ENCODE measurements at regions not wholly inside any gene's neighbourhood (a gene's known extent, or its start where the extent isn't known, plus 50 kb on each side); places are given as distances from the start of the nearest gene placed in this dataset.

GRCh38 chr2:101560780-101561315, 85.9 kb upstream of the RFX8 start:
- TF ChIP-seq CTCF (IDR thresholded peaks at IDR 0.05; ENCODE audit: borderline replicate concordance, control extremely low read depth, extremely low read depth, insufficient read depth, missing control alignments): no peak
- in situ Hi-C loops (cut with MboI; ENCODE audit: low sequenced_read_pairs, unreplicated experiment): no loop called here

GRCh38 chr2:101559551-101559950, 84.6 kb upstream of the RFX8 start:
- in situ Hi-C loops (cut with MboI; ENCODE audit: low sequenced_read_pairs, unreplicated experiment): no loop called here
- no peak for DNase-seq (ENCODE audit: low spot score)
- no peak for TF ChIP-seq CTCF (IDR thresholded peaks at IDR 0.05; ENCODE audit: borderline replicate concordance, control extremely low read depth, extremely low read depth, insufficient read depth, missing control alignments)

More at GRCh38 chr2:101560780-101561315, 85.9 kb upstream of the RFX8 start:
- DNase-seq (ENCODE audit: low spot score): no peak

- in situ Hi-C loops (cut with MboI; ENCODE audit: low sequenced_read_pairs, unreplicated experiment): no loop called here
- no peak for TF ChIP-seq CTCF (IDR thresholded peaks at IDR 0.05; ENCODE audit: borderline replicate concordance, control extremely low read depth, extremely low read depth, insufficient read depth, missing control alignments)
- DNase-seq (ENCODE audit: low spot score): no peak
Measured at GRCh38 chr2:101558740-101559525, 84.0 kb upstream of the RFX8 start.

- TF ChIP-seq CTCF (IDR thresholded peaks at IDR 0.05; ENCODE audit: borderline replicate concordance, control extremely low read depth, extremely low read depth, insufficient read depth, missing control alignments): no peak
- no peak for DNase-seq (ENCODE audit: low spot score)
- in situ Hi-C loops (cut with MboI; ENCODE audit: low sequenced_read_pairs, unreplicated experiment): no loop called here
Measured at GRCh38 chr2:101556033-101556459, 81.1 kb upstream of the RFX8 start.

- in situ Hi-C loops (cut with MboI; ENCODE audit: low sequenced_read_pairs, unreplicated experiment): no loop called here
- TF ChIP-seq CTCF (IDR thresholded peaks at IDR 0.05; ENCODE audit: borderline replicate concordance, control extremely low read depth, extremely low read depth, insufficient read depth, missing control alignments): no peak
- no peak for DNase-seq (ENCODE audit: low spot score)
Measured at GRCh38 chr2:101551336-101551888, 76.5 kb upstream of the RFX8 start.

GRCh38 chr2:101550555-101550954, 75.6 kb upstream of the RFX8 start:
- in situ Hi-C loops (cut with MboI; ENCODE audit: low sequenced_read_pairs, unreplicated experiment): no loop called here
- no peak for DNase-seq (ENCODE audit: low spot score)
- TF ChIP-seq CTCF (IDR thresholded peaks at IDR 0.05; ENCODE audit: borderline replicate concordance, control extremely low read depth, extremely low read depth, insufficient read depth, missing control alignments): no peak
